H9 (cell line): ENCODE measurements at regions not wholly inside any gene's neighbourhood (a gene's known extent, or its start where the extent isn't known, plus 50 kb on each side); places are given as distances from the start of the nearest gene placed in this dataset.

Experiments
- DNase-seq: peaks from one replicate; pipeline ENCODE4 v3.0.0-alpha.2; 2017
- H2AFZ ChIP-seq: one replicate; pipeline ENCODE4 v1.6.1; 2013; ENCODE audit warnings: mild to moderate bottlenecking, low read length, control low read depth, moderate library complexity
- H2AK5ac ChIP-seq: 2 replicates; pipeline ENCODE4 v1.6.1; 2013; ENCODE audit warnings: low read length, control low read depth, mixed read lengths; ENCODE audit not compliant: insufficient read length
- H2BK120ac ChIP-seq: one replicate; pipeline ENCODE4 v1.6.1; 2013; ENCODE audit warnings: low read depth, mild to moderate bottlenecking, low read length, control low read depth, inconsistent platforms; ENCODE audit not compliant: poor library complexity, severe bottlenecking
- H2BK12ac ChIP-seq: 2 replicates; pipeline ENCODE4 v1.6.1; 2013; ENCODE audit warnings: low read length, control low read depth, mixed read lengths, low read depth; ENCODE audit not compliant: insufficient read length
- H2BK15ac ChIP-seq: 2 replicates; pipeline ENCODE4 v1.6.1; 2013; ENCODE audit warnings: low read depth, low read length, control low read depth
- H2BK20ac ChIP-seq: one replicate; pipeline ENCODE4 v1.6.1; 2013; ENCODE audit warnings: low read depth, mild to moderate bottlenecking, low read length, control low read depth, inconsistent platforms; ENCODE audit not compliant: poor library complexity, severe bottlenecking
- H2BK5ac ChIP-seq: 2 replicates; pipeline ENCODE4 v1.6.1; 2013; ENCODE audit warnings: low read length, control low read depth, mixed read lengths; ENCODE audit not compliant: insufficient read length
- H3K14ac ChIP-seq: 2 replicates; pipeline ENCODE4 v1.6.1; 2013; ENCODE audit warnings: low read length, control low read depth; ENCODE audit not compliant: insufficient read depth
- H3K18ac ChIP-seq: 2 replicates; pipeline ENCODE4 v1.6.1; 2013; ENCODE audit warnings: low read depth, mild to moderate bottlenecking, mixed read lengths, low read length, control low read depth; ENCODE audit not compliant: insufficient read length
- H3K23ac ChIP-seq: 2 replicates; pipeline ENCODE4 v1.6.1; 2013; ENCODE audit warnings: low read length, control low read depth, mixed read lengths, low read depth; ENCODE audit not compliant: insufficient read length
- H3K23me2 ChIP-seq: 2 replicates; pipeline ENCODE4 v1.6.1; 2013; ENCODE audit warnings: low read depth, mild to moderate bottlenecking, mixed read lengths, low read length, control low read depth; ENCODE audit not compliant: insufficient read length, poor library complexity, severe bottlenecking
- H3K27ac ChIP-seq: 2 replicates; pipeline ENCODE4 v1.5.1; 2013; ENCODE audit warnings: low read length, control low read depth, mixed read lengths, low read depth; ENCODE audit not compliant: insufficient read length
- H3K27me3 ChIP-seq: 2 replicates; pipeline ENCODE4 v1.6.1; 2013; ENCODE audit warnings: low read length, control low read depth, inconsistent platforms; ENCODE audit not compliant: insufficient read depth
- H3K4ac ChIP-seq: 2 replicates; pipeline ENCODE4 v1.6.1; 2013; ENCODE audit warnings: low read depth, mild to moderate bottlenecking, control low read depth, inconsistent platforms, low read length, moderate library complexity
- H3K4me1 ChIP-seq: 2 replicates; pipeline ENCODE4 v1.6.1; 2013; ENCODE audit warnings: low read length, control low read depth, inconsistent platforms; ENCODE audit not compliant: insufficient read depth
- H3K4me2 ChIP-seq: 2 replicates; pipeline ENCODE4 v1.6.1; 2013; ENCODE audit warnings: low read length, control low read depth, mixed read lengths; ENCODE audit not compliant: insufficient read length, insufficient read depth
- H3K56ac ChIP-seq: 2 replicates; pipeline ENCODE4 v1.6.1; 2013; ENCODE audit warnings: low read depth, mild to moderate bottlenecking, mixed read lengths, low read length, control low read depth; ENCODE audit not compliant: insufficient read length
- H3K79me1 ChIP-seq: 2 replicates; pipeline ENCODE4 v1.6.1; 2013; ENCODE audit warnings: low read depth, mild to moderate bottlenecking, moderate library complexity, low read length, control low read depth, inconsistent platforms; ENCODE audit not compliant: insufficient read depth, poor library complexity, severe bottlenecking
- H3K79me2 ChIP-seq: 2 replicates; pipeline ENCODE4 v1.6.1; 2013; ENCODE audit warnings: low read length, control low read depth, inconsistent platforms; ENCODE audit not compliant: insufficient read depth
- H3K9ac ChIP-seq: 2 replicates; pipeline ENCODE4 v1.6.1; 2013; ENCODE audit warnings: low read length, control low read depth, mixed read lengths; ENCODE audit not compliant: insufficient read length; ENCODE audit errors: extremely low read depth
- H3K9me3 ChIP-seq: one replicate; pipeline ENCODE4 v1.6.1; 2013; ENCODE audit warnings: low read depth, low read length, inconsistent platforms; ENCODE audit not compliant: control insufficient read depth
- H3T11ph ChIP-seq: one replicate; pipeline ENCODE4 v1.6.1; 2013; ENCODE audit warnings: mild to moderate bottlenecking, low read length, control low read depth, inconsistent platforms
- H4K20me1 ChIP-seq: one replicate; pipeline ENCODE4 v1.6.1; 2013; ENCODE audit not compliant: control insufficient read depth, insufficient read length, insufficient read depth
- H4K5ac ChIP-seq: 2 replicates; pipeline ENCODE4 v1.6.1; 2013; ENCODE audit warnings: low read depth, mild to moderate bottlenecking, mixed read lengths, low read length, control low read depth; ENCODE audit not compliant: insufficient read length
- H4K8ac ChIP-seq: replicated peaks from 2 replicates; pipeline ENCODE4 v1.6.1; 2013; ENCODE audit warnings: low read length, control low read depth, mixed read lengths, low read depth; ENCODE audit not compliant: insufficient read length
- H4K91ac ChIP-seq: 2 replicates; pipeline ENCODE4 v1.6.1; 2013; ENCODE audit warnings: low read depth, mild to moderate bottlenecking, moderate library complexity, mixed read lengths, low read length, control low read depth; ENCODE audit not compliant: insufficient read length
- H3K27ac Mint-ChIP-seq, 3 experiments: 2 replicates in 2 of 3; 3 replicates in 1 of 3; pipeline ENCODE4 v1.8.0; 2020 to 2021; ENCODE audit warnings: mixed read lengths in 3 of 3, mild to moderate bottlenecking in 1 of 3, moderate library complexity in 1 of 3
- H3K27me3 Mint-ChIP-seq: 2 replicates; pipeline ENCODE4 v1.8.0; 2021; ENCODE audit warnings: low read depth, mild to moderate bottlenecking, moderate library complexity, mixed read lengths
- H3K36me3 Mint-ChIP-seq, 3 experiments: 2 replicates in 2 of 3; 3 replicates in 1 of 3; pipeline ENCODE4 v1.8.0; 2020 to 2021; ENCODE audit warnings: low read depth in 3 of 3, mixed read lengths in 3 of 3; ENCODE audit not compliant: insufficient read depth in 1 of 3
- H3K4me1 Mint-ChIP-seq, 2 experiments: 2 replicates each; pipeline ENCODE4 v1.8.0; 2020; ENCODE audit warnings: mixed read lengths in 2 of 2
- H3K4me3 Mint-ChIP-seq, 2 experiments: 2 replicates in 1 of 2; 3 replicates in 1 of 2; pipeline ENCODE4 v1.8.0; 2020 to 2021; ENCODE audit warnings: mild to moderate bottlenecking in 2 of 2, mixed read lengths in 2 of 2, moderate library complexity in 1 of 2
- H3K9me3 Mint-ChIP-seq, 2 experiments: 2 replicates in 1 of 2; 3 replicates in 1 of 2; pipeline ENCODE4 v1.8.0; 2020; ENCODE audit warnings: mild to moderate bottlenecking in 2 of 2, mixed read lengths in 2 of 2, moderate library complexity in 1 of 2
- CTCF ChIP-seq: fragments of 200-600 bp; sonication (generic); conservative IDR thresholded peaks from 3 replicates; pipeline ENCODE4 v1.8.0; 2021; ENCODE audit warnings: antibody characterized with exemption, mild to moderate bottlenecking
- WGBS: extraction: QIAGEN DNeasy Blood & Tissue Kit; methylation state at CpG from one replicate; pipeline ENCODE4 v1.1.7; 2013; ENCODE audit warnings: missing lambda C conversion rate, low lambda C conversion rate, mixed read lengths; ENCODE audit not compliant: insufficient read length; ENCODE audit errors: extremely low coverage; 5-methylcytosine and 5-hydroxymethylcytosine counted together

- Mint-ChIP-seq H3K27me3 (no peaks in the 10 kb centered on the region), H3K4me1 (no peaks in the 10 kb centered on the region), H3K9me3 (peaks cover 3 to 8% of the 10 kb centered on the region in 2 experiments; a peak in 3 of 5 replicates), H3K27ac (no peak overlapping the region), H3K4me3 (no peak overlapping the region), H3K36me3 (peaks cover 0 to 3% (median 2%) of the 10 kb centered on the region in 3 experiments; a peak in 3 of 7 replicates)
- Histone ChIP-seq H3K56ac (no peak overlapping the region), H3K79me2 (no peaks in the 10 kb centered on the region), H2BK15ac (no peak overlapping the region), H2BK12ac (no peak overlapping the region), H3K27ac (no peak overlapping the region), H4K91ac (no peak overlapping the region), H3K4me2 (no peak overlapping the region), H3K23ac (no peak overlapping the region), H3K4me1 (no peaks in the 10 kb centered on the region), H2AK5ac (no peak overlapping the region), H3K14ac (no peak overlapping the region), H2BK20ac (no peak overlapping the region), H3K9ac (no peak overlapping the region), H2BK5ac (no peak overlapping the region), H3T11ph (no peak overlapping the region), H3K9me3 (no peaks in the 10 kb centered on the region), H4K20me1 (no peaks in the 10 kb centered on the region), H3K27me3 (no peaks in the 10 kb centered on the region), H3K23me2 (no peaks in the 10 kb centered on the region), H4K8ac (no peak overlapping the region), H2AFZ (no peak overlapping the region), H3K18ac (no peak overlapping the region), H2BK120ac (no peak overlapping the region), H4K5ac (no peak overlapping the region), H3K79me1 (no peaks in the 10 kb centered on the region), H3K4ac (no peak overlapping the region)
- TF ChIP-seq CTCF: no peak
- WGBS: no CpG with 5 or more reads among the region's 2 CpGs
- no peak for DNase-seq
These were observed 659.9 kb downstream of the USP25 start for GRCh38 chr21:16389643-16390042.
